AG09309 (cell line): ENCODE measurements at regions not wholly inside any gene's neighbourhood (a gene's known extent, or its start where the extent isn't known, plus 50 kb on each side); places are given as distances from the start of the nearest gene placed in this dataset.

Experiments
- DNase-seq: peaks from one replicate; pipeline ENCODE4 v3.0.0-alpha.2; 2010; ENCODE audit warnings: low read depth
- H3K4me3 ChIP-seq: 2 replicates; pipeline ENCODE4 v1.5.1; 2011; ENCODE audit warnings: mild to moderate bottlenecking, low read depth, low read length, moderate library complexity; ENCODE audit not compliant: control insufficient read depth
- CTCF ChIP-seq: IDR thresholded peaks from 2 replicates; pipeline ENCODE4 v1.5.1; 2011; ENCODE audit warnings: mild to moderate bottlenecking, low read depth, low read length, inconsistent platforms; ENCODE audit not compliant: insufficient read depth, control insufficient read depth; ENCODE audit errors: missing control alignments

GRCh38 chr2:177036747-177037146, 175.8 kb upstream of the HNRNPA3 start:
- TF ChIP-seq CTCF: no peak

GRCh38 chr2:177037569-177037968, 175.0 kb upstream of the HNRNPA3 start:
- TF ChIP-seq CTCF: no peak
- no peak overlapping the region for H3K4me3 ChIP-seq
- no peak for DNase-seq

More at GRCh38 chr2:177036747-177037146, 175.8 kb upstream of the HNRNPA3 start:
- DNase-seq: no peak
- H3K4me3 ChIP-seq: no peak overlapping the region

GRCh38 chr2:177038787-177039484, 173.7 kb upstream of the HNRNPA3 start:
- H3K4me3 ChIP-seq: no peak overlapping the region
- no peak for DNase-seq
- no peak for TF ChIP-seq CTCF

- TF ChIP-seq CTCF: no peak
- H3K4me3 ChIP-seq: no peak overlapping the region
- DNase-seq: no peak
Measured at GRCh38 chr2:177042311-177042710, 170.3 kb upstream of the HNRNPA3 start.

GRCh38 chr2:177044671-177045070, 167.9 kb upstream of the HNRNPA3 start:
- H3K4me3 ChIP-seq: no peak overlapping the region
- DNase-seq: no peak
- no peak for TF ChIP-seq CTCF

GRCh38 chr2:177048981-177049380, 163.6 kb upstream of the HNRNPA3 start:
- no peak for TF ChIP-seq CTCF

More at GRCh38 chr2:177048981-177049380, 163.6 kb upstream of the HNRNPA3 start:
- H3K4me3 ChIP-seq: no peak overlapping the region
- no peak for DNase-seq
